GM23248 (cell line): ENCODE measurements at regions not wholly inside any gene's neighbourhood (a gene's known extent, or its start where the extent isn't known, plus 50 kb on each side); places are given as distances from the start of the nearest gene placed in this dataset.

Experiments
- DNase-seq: peaks from one replicate; pipeline ENCODE4 v3.0.0-alpha.2; 2015
- H2AFZ ChIP-seq: fragments of 200-600 bp; sonication (generic); 2 replicates; pipeline ENCODE4 v1.6.1; 2016; ENCODE audit warnings: antibody characterized with exemption
- H3F3A ChIP-seq: fragments of 200-600 bp; sonication (generic); 2 replicates; pipeline ENCODE4 v1.6.1; 2016; ENCODE audit warnings: mild to moderate bottlenecking, antibody characterized with exemption, mixed run types; ENCODE audit not compliant: insufficient read depth
- H3K27ac ChIP-seq: fragments of 200-600 bp; sonication (generic); 2 replicates; pipeline ENCODE4 v1.5.1; 2016; ENCODE audit warnings: mild to moderate bottlenecking
- H3K27me3 ChIP-seq: fragments of 200-600 bp; sonication (generic); replicated peaks from 2 replicates; pipeline ENCODE4 v1.6.1; 2016; ENCODE audit warnings: mild to moderate bottlenecking; ENCODE audit not compliant: insufficient read depth
- H3K36me3 ChIP-seq: fragments of 200-600 bp; sonication (generic); 2 replicates; pipeline ENCODE4 v1.6.1; 2016; ENCODE audit warnings: low read depth, mild to moderate bottlenecking
- H3K4me1 ChIP-seq: fragments of 200-600 bp; sonication (generic); 2 replicates; pipeline ENCODE4 v1.6.1; 2016; ENCODE audit warnings: mild to moderate bottlenecking; ENCODE audit not compliant: insufficient read depth
- H3K4me2 ChIP-seq: fragments of 200-600 bp; sonication (generic); one replicate; pipeline ENCODE4 v1.6.1; 2016; ENCODE audit warnings: mild to moderate bottlenecking; ENCODE audit not compliant: unreplicated experiment
- H3K4me3 ChIP-seq: fragments of 200-600 bp; sonication (generic); 2 replicates; pipeline ENCODE4 v1.5.1; 2016; ENCODE audit warnings: mild to moderate bottlenecking
- H3K79me2 ChIP-seq: fragments of 200-600 bp; sonication (generic); 2 replicates; pipeline ENCODE4 v1.6.1; 2016; ENCODE audit warnings: mild to moderate bottlenecking; ENCODE audit not compliant: insufficient read depth
- H3K9ac ChIP-seq: fragments of 200-600 bp; sonication (generic); 2 replicates; pipeline ENCODE4 v1.6.1; 2016; ENCODE audit warnings: mild to moderate bottlenecking
- H3K9me2 ChIP-seq: fragments of 200-600 bp; sonication (generic); 2 replicates; pipeline ENCODE4 v1.6.1; 2016; ENCODE audit warnings: mixed run types, mild to moderate bottlenecking, moderate library complexity; ENCODE audit not compliant: insufficient read depth
- H3K9me3 ChIP-seq: fragments of 200-600 bp; sonication (generic); one replicate; pipeline ENCODE4 v1.6.1; 2017; ENCODE audit warnings: low read depth
- H4K20me1 ChIP-seq: fragments of 200-600 bp; sonication (generic); 2 replicates; pipeline ENCODE4 v1.6.0; 2016; ENCODE audit not compliant: insufficient read depth
- EZH2 ChIP-seq: fragments of 200-600 bp; sonication (generic); IDR thresholded peaks from 2 replicates; pipeline ENCODE4 v1.6.1; 2018; ENCODE audit warnings: antibody characterized with exemption, mild to moderate bottlenecking; ENCODE audit not compliant: insufficient read depth, poor library complexity, severe bottlenecking
- EZH2phosphoT487 ChIP-seq: fragments of 200-600 bp; sonication (generic); IDR thresholded peaks from 2 replicates; pipeline ENCODE4 v1.6.1; 2018; ENCODE audit warnings: antibody characterized with exemption, moderate library complexity, mild to moderate bottlenecking, low read depth; ENCODE audit not compliant: insufficient read depth
- WGBS, 2 experiments: methylation state at CpG; one replicate each; pipeline ENCODE4 v1.1.6; 2015 to 2017; ENCODE audit warnings: low lambda C conversion rate in 2 of 2, low coverage in 1 of 2; ENCODE audit errors: missing lambda C conversion rate in 2 of 2; 5-methylcytosine and 5-hydroxymethylcytosine counted together
- in situ Hi-C: fragments of 300-500 bp; cut with MboI; formaldehyde crosslinking; loops from 2 replicates; pipeline ENCODE4 v1.15.0; 2020

- Histone ChIP-seq H3K27me3 (no peaks in the 10 kb centered on the region), H4K20me1 (no peaks in the 10 kb centered on the region), H3K4me1 (peaks cover 12% of the 10 kb centered on the region; the same call in 1 of the 2 replicates), H3K9me3 (no peaks in the 10 kb centered on the region), H3K4me2 (no peak overlapping the region), H3K9ac (no peak overlapping the region), H2AFZ (no peak overlapping the region), H3F3A (peaks cover 20% of the 10 kb centered on the region), H3K27ac (peak overlapping the region; percentile 14; the same call in 1 of the 2 replicates), H3K9me2 (no peaks in the 10 kb centered on the region), H3K36me3 (no peaks in the 10 kb centered on the region), H3K4me3 (no peak overlapping the region), H3K79me2 (no peaks in the 10 kb centered on the region)
- in situ Hi-C loops: no loop called here
- peak; percentile 81 for DNase-seq
- 74 to 80% methylated on average over 8 of the region's 8 CpGs for WGBS, 2 experiments
- TF ChIP-seq EZH2phosphoT487: no peak
- no peak for TF ChIP-seq EZH2
Observed at GRCh38 chr12:124709722-124710687, 142.6 kb upstream of the NCOR2 start.

- no peak overlapping the region for H3K27ac ChIP-seq
- no peak overlapping the region for H3K4me2 ChIP-seq
- no peak overlapping the region for H2AFZ ChIP-seq
- H3K36me3 ChIP-seq: no peaks in the 10 kb centered on the region
- H3K9me3 ChIP-seq: no peaks in the 10 kb centered on the region
- H3K4me1 ChIP-seq: peaks cover 8% of the 10 kb centered on the region; the same call in 1 of the 2 replicates
- TF ChIP-seq EZH2: no peak
- TF ChIP-seq EZH2phosphoT487: no peak
- in situ Hi-C loops: no loop called here
- peaks cover 15% of the 10 kb centered on the region for H3F3A ChIP-seq
- WGBS, 2 experiments: 92 to 94% methylated on average over 8 of the region's 8 CpGs
- H3K9ac ChIP-seq: no peak overlapping the region
- DNase-seq: no peak
- no peaks in the 10 kb centered on the region for H4K20me1 ChIP-seq
- H3K27me3 ChIP-seq: no peaks in the 10 kb centered on the region
- H3K4me3 ChIP-seq: no peak overlapping the region
- no peaks in the 10 kb centered on the region for H3K79me2 ChIP-seq
- no peaks in the 10 kb centered on the region for H3K9me2 ChIP-seq
Observed at GRCh38 chr12:124707316-124707715, 139.9 kb upstream of the NCOR2 start.

GRCh38 chr12:124706363-124706762 is 139.0 kb upstream of the NCOR2 start:
- Histone ChIP-seq H3K9me3 (no peaks in the 10 kb centered on the region), H3F3A (peaks cover 15% of the 10 kb centered on the region)
- 95% methylated on average over 10 of the region's 10 CpGs for WGBS, 2 experiments

GRCh38 chr12:124705545-124706138 is 138.2 kb upstream of the NCOR2 start:
- whole genome bisulfite sequencing, 2 experiments: 93% methylated on average over 10 to 11 of the region's 11 CpGs
- Histone ChIP-seq H3K36me3 (no peaks in the 10 kb centered on the region), H2AFZ (no peak overlapping the region), H3K9ac (no peak overlapping the region), H3K27ac (no peak overlapping the region), H3K4me2 (no peak overlapping the region), H4K20me1 (no peaks in the 10 kb centered on the region), H3K4me3 (no peak overlapping the region), H3F3A (peaks cover 15% of the 10 kb centered on the region), H3K4me1 (peaks cover 18% of the 10 kb centered on the region), H3K27me3 (no peaks in the 10 kb centered on the region), H3K9me2 (no peaks in the 10 kb centered on the region), H3K9me3 (no peaks in the 10 kb centered on the region), H3K79me2 (no peaks in the 10 kb centered on the region)
- in situ Hi-C loops: no loop called here
- TF ChIP-seq EZH2 (no peak), EZH2phosphoT487 (no peak)
- no peak for DNase-seq

More at GRCh38 chr12:124706363-124706762, 139.0 kb upstream of the NCOR2 start:
- in situ Hi-C loops: no loop called here
- H2AFZ ChIP-seq: no peak overlapping the region
- no peaks in the 10 kb centered on the region for H3K36me3 ChIP-seq
- no peak overlapping the region for H3K4me3 ChIP-seq
- H3K27me3 ChIP-seq: no peaks in the 10 kb centered on the region
- H3K9me2 ChIP-seq: no peaks in the 10 kb centered on the region
- H3K4me1 ChIP-seq: peaks cover 11% of the 10 kb centered on the region
- H3K27ac ChIP-seq: no peak overlapping the region
- no peaks in the 10 kb centered on the region for H3K79me2 ChIP-seq
- TF ChIP-seq EZH2 (no peak), EZH2phosphoT487 (no peak)
- no peaks in the 10 kb centered on the region for H4K20me1 ChIP-seq
- no peak overlapping the region for H3K9ac ChIP-seq
- H3K4me2 ChIP-seq: no peak overlapping the region
- DNase-seq: no peak
